ENCODE measurements at regions not wholly inside any gene's neighbourhood (a gene's known extent, or its start where the extent isn't known, plus 50 kb on each side); places are given as distances from the start of the nearest gene placed in this dataset.
"Not testable (repeated sequence)": the region's sequence is repeated elsewhere in the genome, so short reads cannot be mapped to it uniquely, and the experiment has no call there.

- Histone ChIP-seq H3K9me3 (ENCODE audit: control insufficient read depth, low read depth, low read length) (no peaks in the 10 kb centered on the region), H3K36me3 (ENCODE audit: control insufficient read depth, low read depth, low read length) (no peaks in the 10 kb centered on the region), H3K9ac (ENCODE audit: low read length) (no peak overlapping the region), H3K27me3 (ENCODE audit: control insufficient read depth, insufficient read depth, low read length) (no peaks in the 10 kb centered on the region), H3K4me1 (ENCODE audit: control insufficient read depth, low read depth, low read length) (no peaks in the 10 kb centered on the region), H3K4me3 (ENCODE audit: low read length) (no peak overlapping the region), H3K27ac (ENCODE audit: low read length) (no peak overlapping the region)
Measured at GRCh38 chr16:62805221-62805857, 769.1 kb upstream of the CDH8 start.

GRCh38 chr16:62794724-62795123 is 758.5 kb upstream of the CDH8 start:
- Histone ChIP-seq H3K27me3 (ENCODE audit: control insufficient read depth, insufficient read depth, low read length) (no peaks in the 10 kb centered on the region), H3K27ac (ENCODE audit: low read length) (no peak overlapping the region), H3K9ac (ENCODE audit: low read length) (no peak overlapping the region), H3K36me3 (ENCODE audit: control insufficient read depth, low read depth, low read length) (no peaks in the 10 kb centered on the region), H3K9me3 (ENCODE audit: control insufficient read depth, low read depth, low read length) (no peaks in the 10 kb centered on the region), H3K4me3 (ENCODE audit: low read length) (no peak overlapping the region), H3K4me1 (ENCODE audit: control insufficient read depth, low read depth, low read length) (no peaks in the 10 kb centered on the region)

- H3K9me3 ChIP-seq (ENCODE audit: control insufficient read depth, low read depth, low read length); H3K27me3 ChIP-seq (ENCODE audit: control insufficient read depth, insufficient read depth, low read length); H3K9ac ChIP-seq (ENCODE audit: low read length): not testable (repeated sequence)
Measured at GRCh38 chr16:62780081-62780480, 743.8 kb upstream of the CDH8 start.

GRCh38 chr16:62764572-62764971 is 728.3 kb upstream of the CDH8 start:
- H3K27me3 ChIP-seq (ENCODE audit: control insufficient read depth, insufficient read depth, low read length) = no peaks in the 10 kb centered on the region
- H3K4me3 ChIP-seq (ENCODE audit: low read length) = no peak overlapping the region
- H3K4me1 ChIP-seq (ENCODE audit: control insufficient read depth, low read depth, low read length) = no peaks in the 10 kb centered on the region
- no peak overlapping the region for H3K27ac ChIP-seq (ENCODE audit: low read length)
- no peaks in the 10 kb centered on the region for H3K9me3 ChIP-seq (ENCODE audit: control insufficient read depth, low read depth, low read length)
- no peaks in the 10 kb centered on the region for H3K36me3 ChIP-seq (ENCODE audit: control insufficient read depth, low read depth, low read length)
- no peak overlapping the region for H3K9ac ChIP-seq (ENCODE audit: low read length)

More at GRCh38 chr16:62780081-62780480, 743.8 kb upstream of the CDH8 start:
- not testable (repeated sequence) for H3K27ac ChIP-seq (ENCODE audit: low read length); H3K4me1 ChIP-seq (ENCODE audit: control insufficient read depth, low read depth, low read length); H3K36me3 ChIP-seq (ENCODE audit: control insufficient read depth, low read depth, low read length); H3K4me3 ChIP-seq (ENCODE audit: low read length)

GRCh38 chr16:62760398-62760797 is 724.2 kb upstream of the CDH8 start:
- H3K36me3 ChIP-seq (ENCODE audit: control insufficient read depth, low read depth, low read length) = no peaks in the 10 kb centered on the region
- no peak overlapping the region for H3K4me3 ChIP-seq (ENCODE audit: low read length)
- H3K4me1 ChIP-seq (ENCODE audit: control insufficient read depth, low read depth, low read length) = no peaks in the 10 kb centered on the region
- no peak overlapping the region for H3K9ac ChIP-seq (ENCODE audit: low read length)
- H3K9me3 ChIP-seq (ENCODE audit: control insufficient read depth, low read depth, low read length) = no peaks in the 10 kb centered on the region
- H3K27me3 ChIP-seq (ENCODE audit: control insufficient read depth, insufficient read depth, low read length) = no peaks in the 10 kb centered on the region
- H3K27ac ChIP-seq (ENCODE audit: low read length) = no peak overlapping the region

- Histone ChIP-seq H3K27me3 (ENCODE audit: control insufficient read depth, insufficient read depth, low read length) (no peaks in the 10 kb centered on the region), H3K9ac (ENCODE audit: low read length) (no peak overlapping the region), H3K9me3 (ENCODE audit: control insufficient read depth, low read depth, low read length) (no peaks in the 10 kb centered on the region), H3K4me1 (ENCODE audit: control insufficient read depth, low read depth, low read length) (no peaks in the 10 kb centered on the region), H3K36me3 (ENCODE audit: control insufficient read depth, low read depth, low read length) (no peaks in the 10 kb centered on the region), H3K27ac (ENCODE audit: low read length) (no peak overlapping the region), H3K4me3 (ENCODE audit: low read length) (no peak overlapping the region)
Measured at GRCh38 chr16:62755938-62756337, 719.7 kb upstream of the CDH8 start.

- Histone ChIP-seq H3K9ac (ENCODE audit: low read length) (no peak overlapping the region), H3K4me3 (ENCODE audit: low read length) (no peak overlapping the region), H3K27me3 (ENCODE audit: control insufficient read depth, insufficient read depth, low read length) (no peaks in the 10 kb centered on the region), H3K36me3 (ENCODE audit: control insufficient read depth, low read depth, low read length) (no peaks in the 10 kb centered on the region), H3K4me1 (ENCODE audit: control insufficient read depth, low read depth, low read length) (no peaks in the 10 kb centered on the region), H3K27ac (ENCODE audit: low read length) (no peak overlapping the region), H3K9me3 (ENCODE audit: control insufficient read depth, low read depth, low read length) (no peaks in the 10 kb centered on the region)
Measured at GRCh38 chr16:62752854-62753253, 716.6 kb upstream of the CDH8 start.

- no peaks in the 10 kb centered on the region for H3K4me1 ChIP-seq (ENCODE audit: control insufficient read depth, low read depth, low read length)
- H3K27ac ChIP-seq (ENCODE audit: low read length) = no peak overlapping the region
- no peak overlapping the region for H3K4me3 ChIP-seq (ENCODE audit: low read length)
- H3K27me3 ChIP-seq (ENCODE audit: control insufficient read depth, insufficient read depth, low read length) = no peaks in the 10 kb centered on the region
- no peak overlapping the region for H3K9ac ChIP-seq (ENCODE audit: low read length)
- no peaks in the 10 kb centered on the region for H3K36me3 ChIP-seq (ENCODE audit: control insufficient read depth, low read depth, low read length)
- no peaks in the 10 kb centered on the region for H3K9me3 ChIP-seq (ENCODE audit: control insufficient read depth, low read depth, low read length)
Measured at GRCh38 chr16:62751218-62751617, 715.0 kb upstream of the CDH8 start.

- no peaks in the 10 kb centered on the region for H3K4me1 ChIP-seq (ENCODE audit: control insufficient read depth, low read depth, low read length)
- H3K27me3 ChIP-seq (ENCODE audit: control insufficient read depth, insufficient read depth, low read length) = no peaks in the 10 kb centered on the region
- H3K36me3 ChIP-seq (ENCODE audit: control insufficient read depth, low read depth, low read length) = no peaks in the 10 kb centered on the region
- H3K4me3 ChIP-seq (ENCODE audit: low read length) = no peak overlapping the region
- no peak overlapping the region for H3K9ac ChIP-seq (ENCODE audit: low read length)
- H3K27ac ChIP-seq (ENCODE audit: low read length) = no peak overlapping the region
- no peaks in the 10 kb centered on the region for H3K9me3 ChIP-seq (ENCODE audit: control insufficient read depth, low read depth, low read length)
Measured at GRCh38 chr16:62741692-62742091, 705.5 kb upstream of the CDH8 start.

GRCh38 chr16:62738666-62739460 is 702.6 kb upstream of the CDH8 start:
- no peak overlapping the region for H3K27ac ChIP-seq (ENCODE audit: low read length)
- H3K4me1 ChIP-seq (ENCODE audit: control insufficient read depth, low read depth, low read length) = no peaks in the 10 kb centered on the region
- H3K9me3 ChIP-seq (ENCODE audit: control insufficient read depth, low read depth, low read length) = no peaks in the 10 kb centered on the region
- H3K27me3 ChIP-seq (ENCODE audit: control insufficient read depth, insufficient read depth, low read length) = no peaks in the 10 kb centered on the region
- H3K4me3 ChIP-seq (ENCODE audit: low read length) = no peak overlapping the region
- no peak overlapping the region for H3K9ac ChIP-seq (ENCODE audit: low read length)
- H3K36me3 ChIP-seq (ENCODE audit: control insufficient read depth, low read depth, low read length) = no peaks in the 10 kb centered on the region

GRCh38 chr16:62732092-62732491 is 695.9 kb upstream of the CDH8 start:
- Histone ChIP-seq H3K9me3 (ENCODE audit: control insufficient read depth, low read depth, low read length) (no peaks in the 10 kb centered on the region), H3K27me3 (ENCODE audit: control insufficient read depth, insufficient read depth, low read length) (no peaks in the 10 kb centered on the region), H3K36me3 (ENCODE audit: control insufficient read depth, low read depth, low read length) (no peaks in the 10 kb centered on the region), H3K27ac (ENCODE audit: low read length) (no peak overlapping the region), H3K4me3 (ENCODE audit: low read length) (no peak overlapping the region), H3K4me1 (ENCODE audit: control insufficient read depth, low read depth, low read length) (no peaks in the 10 kb centered on the region), H3K9ac (ENCODE audit: low read length) (no peak overlapping the region)

- not testable (repeated sequence) for H3K9ac ChIP-seq (ENCODE audit: low read length); H3K4me1 ChIP-seq (ENCODE audit: control insufficient read depth, low read depth, low read length); H3K9me3 ChIP-seq (ENCODE audit: control insufficient read depth, low read depth, low read length); H3K27me3 ChIP-seq (ENCODE audit: control insufficient read depth, insufficient read depth, low read length); H3K27ac ChIP-seq (ENCODE audit: low read length); H3K4me3 ChIP-seq (ENCODE audit: low read length); H3K36me3 ChIP-seq (ENCODE audit: control insufficient read depth, low read depth, low read length)
Measured at GRCh38 chr16:62724670-62725269, 688.5 kb upstream of the CDH8 start.
